GM23338 (cell line): ENCODE measurements at regions not wholly inside any gene's neighbourhood (a gene's known extent, or its start where the extent isn't known, plus 50 kb on each side); places are given as distances from the start of the nearest gene placed in this dataset.

ENCODE experiments used
- ATAC-seq: fragments of 200-7000 bp; cut with Tn5 transposase; 3 replicates; pipeline ENCODE4 v1.9.1; 2020
- DNase-seq: peaks from one replicate; pipeline ENCODE4 v3.0.0-alpha.2; 2015; ENCODE audit warnings: low spot score
- H2AFZ ChIP-seq: fragments of 200-600 bp; sonication (generic); 2 replicates; pipeline ENCODE4 v1.8.0; 2016; ENCODE audit warnings: antibody characterized with exemption, mild to moderate bottlenecking, moderate library complexity
- H3F3A ChIP-seq: fragments of 200-600 bp; sonication (generic); replicated peaks from 2 replicates; pipeline ENCODE4 v1.8.0; 2017; ENCODE audit warnings: antibody characterized with exemption, mixed run types, low read depth
- H3K27ac ChIP-seq: fragments of 200-600 bp; sonication (generic); 2 replicates; pipeline ENCODE4 v1.6.1; 2016; ENCODE audit warnings: low read depth
- H3K27me3 ChIP-seq: fragments of 200-600 bp; sonication (generic); 2 replicates; pipeline ENCODE4 v1.8.0; 2016; ENCODE audit warnings: mild to moderate bottlenecking, mixed run types, moderate library complexity; ENCODE audit not compliant: insufficient read depth
- H3K36me3 ChIP-seq: fragments of 200-600 bp; sonication (generic); 2 replicates; pipeline ENCODE4 v1.8.0; 2016; ENCODE audit warnings: mild to moderate bottlenecking; ENCODE audit not compliant: insufficient read depth
- H3K4me1 ChIP-seq: fragments of 200-600 bp; sonication (generic); 2 replicates; pipeline ENCODE4 v1.8.0; 2016; ENCODE audit warnings: mild to moderate bottlenecking, moderate library complexity; ENCODE audit not compliant: insufficient read depth
- H3K4me2 ChIP-seq: fragments of 200-600 bp; sonication (generic); 2 replicates; pipeline ENCODE4 v1.7.1; 2017; ENCODE audit warnings: mixed run types
- H3K4me3 ChIP-seq: fragments of 200-600 bp; sonication (generic); 2 replicates; pipeline ENCODE4 v1.6.1; 2016; ENCODE audit warnings: mixed run types
- H3K79me2 ChIP-seq: fragments of 200-600 bp; sonication (generic); replicated peaks from 2 replicates; pipeline ENCODE4 v1.8.0; 2017; ENCODE audit warnings: mild to moderate bottlenecking; ENCODE audit not compliant: insufficient read depth
- H3K9me2 ChIP-seq: fragments of 200-600 bp; sonication (generic); 2 replicates; pipeline ENCODE4 v1.8.0; 2017; ENCODE audit not compliant: insufficient read depth
- H4K20me1 ChIP-seq: fragments of 200-600 bp; sonication (generic); replicated peaks from 2 replicates; pipeline ENCODE4 v1.8.0; 2017; ENCODE audit warnings: mild to moderate bottlenecking; ENCODE audit not compliant: insufficient read depth
- H3K27ac Mint-ChIP-seq: 2 replicates; pipeline ENCODE4 v1.8.0; 2020; ENCODE audit warnings: inconsistent platforms, mild to moderate bottlenecking, moderate library complexity, mixed read lengths
- H3K27me3 Mint-ChIP-seq: 3 replicates; pipeline ENCODE4 v1.8.0; 2022; ENCODE audit warnings: low read depth, mild to moderate bottlenecking, moderate library complexity, mixed read lengths, inconsistent platforms; ENCODE audit not compliant: insufficient read depth, poor library complexity
- H3K36me3 Mint-ChIP-seq: 3 replicates; pipeline ENCODE4 v1.8.0; 2021; ENCODE audit warnings: low read depth, mild to moderate bottlenecking, inconsistent platforms, moderate library complexity, mixed read lengths
- H3K4me1 Mint-ChIP-seq: 3 replicates; pipeline ENCODE4 v1.8.0; 2020; ENCODE audit warnings: mild to moderate bottlenecking, inconsistent platforms, mixed read lengths
- H3K4me3 Mint-ChIP-seq: 3 replicates; pipeline ENCODE4 v1.8.0; 2021; ENCODE audit warnings: moderate library complexity, mild to moderate bottlenecking, inconsistent platforms, mixed read lengths
- H3K9me3 Mint-ChIP-seq: 3 replicates; pipeline ENCODE4 v1.8.0; 2020; ENCODE audit warnings: moderate library complexity, mild to moderate bottlenecking, inconsistent platforms, mixed read lengths
- CREB1 ChIP-seq: fragments of 250-450 bp; sonication (Bioruptor Pico); IDR thresholded peaks from 2 replicates; pipeline ENCODE4 v1.5.0; 2020; ENCODE audit warnings: low read depth, mild to moderate bottlenecking, moderate library complexity
- EZH2 ChIP-seq: fragments of 200-600 bp; sonication (generic); IDR thresholded peaks from one replicate; pipeline ENCODE4 v1.8.0; 2017; ENCODE audit warnings: antibody characterized with exemption, mild to moderate bottlenecking, low read depth; ENCODE audit not compliant: unreplicated experiment
- EZH2phosphoT487 ChIP-seq: fragments of 200-600 bp; sonication (generic); IDR thresholded peaks from one replicate; pipeline ENCODE4 v1.8.1; 2018; ENCODE audit warnings: antibody characterized with exemption; ENCODE audit not compliant: unreplicated experiment
- NANOG ChIP-seq: IDR thresholded peaks from 2 replicates; pipeline ENCODE4 v1.6.1; 2016; ENCODE audit warnings: antibody characterized with exemption, borderline replicate concordance
- ZNF114 ChIP-seq: fragments of 250-450 bp; sonication (Bioruptor Pico); IDR thresholded peaks from 2 replicates; pipeline ENCODE4 v1.5.0; 2020; ENCODE audit warnings: mild to moderate bottlenecking, moderate library complexity
- TF ChIP-seq, protein P1 (sequence below): IDR thresholded peaks from 2 replicates; pipeline ENCODE4 v1.6.1; 2016; ENCODE audit warnings: antibody characterized with exemption
- TF ChIP-seq, protein P2 (sequence below): fragments of 250-450 bp; sonication (Bioruptor Pico); IDR thresholded peaks from 2 replicates; pipeline ENCODE4 v1.5.0; 2020; ENCODE audit warnings: mild to moderate bottlenecking, moderate library complexity
- TF ChIP-seq, protein P3 (sequence below): IDR thresholded peaks from one replicate; pipeline ENCODE4 v1.6.1; 2018; ENCODE audit warnings: antibody characterized with exemption; ENCODE audit not compliant: unreplicated experiment
- TF ChIP-seq, protein P4 (sequence below), 2 experiments: fragments of 200-600 bp in 1 of 2; sonication (generic) in 1 of 2; conservative IDR thresholded peaks; 2 replicates each; pipeline versions ENCODE4 v1.5.1 to v1.6.1; 2016 to 2017; ENCODE audit warnings: antibody characterized with exemption in 2 of 2, low read depth in 2 of 2, mild to moderate bottlenecking in 2 of 2, moderate library complexity in 1 of 2

DNA sequence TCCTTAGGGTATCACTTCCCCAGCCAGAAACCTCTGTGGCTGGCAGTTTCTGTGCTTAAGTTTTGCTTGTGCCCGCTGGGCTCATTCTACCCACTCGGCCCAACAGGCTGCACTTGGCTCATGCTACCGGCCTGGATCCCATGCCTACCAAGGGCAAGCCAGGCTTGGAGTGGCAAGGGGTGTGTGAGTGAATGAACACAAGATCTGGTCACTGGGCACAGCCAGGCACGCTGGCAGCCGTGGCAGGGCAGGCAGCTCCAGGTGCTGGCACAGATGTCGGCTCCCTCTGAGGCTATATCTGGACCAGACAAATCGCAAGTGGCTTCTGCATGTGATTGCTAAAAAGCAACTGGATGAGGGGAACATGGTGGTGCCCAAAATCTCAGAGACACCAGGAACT lies 740.5 kb upstream of the B3GALT2 start:
- peaks cover 36% of the 10 kb centered on the region for H3K36me3 Mint-ChIP-seq
- no peaks in the 10 kb centered on the region; the same call in 1 of the 2 replicates for H3K9me2 ChIP-seq
- peaks cover 40% of the 10 kb centered on the region for H3K9me3 Mint-ChIP-seq
- no peak overlapping the region for H3K4me3 ChIP-seq
- H4K20me1 ChIP-seq, result no peaks in the 10 kb centered on the region
- ATAC-seq (no peak), DNase-seq (no peak)
- H3K79me2 ChIP-seq, result no peaks in the 10 kb centered on the region
- H3K4me3 Mint-ChIP-seq, result no peak overlapping the region
- no peak overlapping the region for H3K27ac ChIP-seq
- TF ChIP-seq NANOG (no peak), EZH2phosphoT487 (no peak), ZNF114 (CRISPR knock-in tag) (no peak), EZH2 (no peak), CREB1 (CRISPR knock-in tag) (no peak)
- TF ChIP-seq, protein P1, sequence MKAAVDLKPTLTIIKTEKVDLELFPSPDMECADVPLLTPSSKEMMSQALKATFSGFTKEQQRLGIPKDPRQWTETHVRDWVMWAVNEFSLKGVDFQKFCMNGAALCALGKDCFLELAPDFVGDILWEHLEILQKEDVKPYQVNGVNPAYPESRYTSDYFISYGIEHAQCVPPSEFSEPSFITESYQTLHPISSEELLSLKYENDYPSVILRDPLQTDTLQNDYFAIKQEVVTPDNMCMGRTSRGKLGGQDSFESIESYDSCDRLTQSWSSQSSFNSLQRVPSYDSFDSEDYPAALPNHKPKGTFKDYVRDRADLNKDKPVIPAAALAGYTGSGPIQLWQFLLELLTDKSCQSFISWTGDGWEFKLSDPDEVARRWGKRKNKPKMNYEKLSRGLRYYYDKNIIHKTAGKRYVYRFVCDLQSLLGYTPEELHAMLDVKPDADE, result no peak
- TF ChIP-seq, protein P2, sequence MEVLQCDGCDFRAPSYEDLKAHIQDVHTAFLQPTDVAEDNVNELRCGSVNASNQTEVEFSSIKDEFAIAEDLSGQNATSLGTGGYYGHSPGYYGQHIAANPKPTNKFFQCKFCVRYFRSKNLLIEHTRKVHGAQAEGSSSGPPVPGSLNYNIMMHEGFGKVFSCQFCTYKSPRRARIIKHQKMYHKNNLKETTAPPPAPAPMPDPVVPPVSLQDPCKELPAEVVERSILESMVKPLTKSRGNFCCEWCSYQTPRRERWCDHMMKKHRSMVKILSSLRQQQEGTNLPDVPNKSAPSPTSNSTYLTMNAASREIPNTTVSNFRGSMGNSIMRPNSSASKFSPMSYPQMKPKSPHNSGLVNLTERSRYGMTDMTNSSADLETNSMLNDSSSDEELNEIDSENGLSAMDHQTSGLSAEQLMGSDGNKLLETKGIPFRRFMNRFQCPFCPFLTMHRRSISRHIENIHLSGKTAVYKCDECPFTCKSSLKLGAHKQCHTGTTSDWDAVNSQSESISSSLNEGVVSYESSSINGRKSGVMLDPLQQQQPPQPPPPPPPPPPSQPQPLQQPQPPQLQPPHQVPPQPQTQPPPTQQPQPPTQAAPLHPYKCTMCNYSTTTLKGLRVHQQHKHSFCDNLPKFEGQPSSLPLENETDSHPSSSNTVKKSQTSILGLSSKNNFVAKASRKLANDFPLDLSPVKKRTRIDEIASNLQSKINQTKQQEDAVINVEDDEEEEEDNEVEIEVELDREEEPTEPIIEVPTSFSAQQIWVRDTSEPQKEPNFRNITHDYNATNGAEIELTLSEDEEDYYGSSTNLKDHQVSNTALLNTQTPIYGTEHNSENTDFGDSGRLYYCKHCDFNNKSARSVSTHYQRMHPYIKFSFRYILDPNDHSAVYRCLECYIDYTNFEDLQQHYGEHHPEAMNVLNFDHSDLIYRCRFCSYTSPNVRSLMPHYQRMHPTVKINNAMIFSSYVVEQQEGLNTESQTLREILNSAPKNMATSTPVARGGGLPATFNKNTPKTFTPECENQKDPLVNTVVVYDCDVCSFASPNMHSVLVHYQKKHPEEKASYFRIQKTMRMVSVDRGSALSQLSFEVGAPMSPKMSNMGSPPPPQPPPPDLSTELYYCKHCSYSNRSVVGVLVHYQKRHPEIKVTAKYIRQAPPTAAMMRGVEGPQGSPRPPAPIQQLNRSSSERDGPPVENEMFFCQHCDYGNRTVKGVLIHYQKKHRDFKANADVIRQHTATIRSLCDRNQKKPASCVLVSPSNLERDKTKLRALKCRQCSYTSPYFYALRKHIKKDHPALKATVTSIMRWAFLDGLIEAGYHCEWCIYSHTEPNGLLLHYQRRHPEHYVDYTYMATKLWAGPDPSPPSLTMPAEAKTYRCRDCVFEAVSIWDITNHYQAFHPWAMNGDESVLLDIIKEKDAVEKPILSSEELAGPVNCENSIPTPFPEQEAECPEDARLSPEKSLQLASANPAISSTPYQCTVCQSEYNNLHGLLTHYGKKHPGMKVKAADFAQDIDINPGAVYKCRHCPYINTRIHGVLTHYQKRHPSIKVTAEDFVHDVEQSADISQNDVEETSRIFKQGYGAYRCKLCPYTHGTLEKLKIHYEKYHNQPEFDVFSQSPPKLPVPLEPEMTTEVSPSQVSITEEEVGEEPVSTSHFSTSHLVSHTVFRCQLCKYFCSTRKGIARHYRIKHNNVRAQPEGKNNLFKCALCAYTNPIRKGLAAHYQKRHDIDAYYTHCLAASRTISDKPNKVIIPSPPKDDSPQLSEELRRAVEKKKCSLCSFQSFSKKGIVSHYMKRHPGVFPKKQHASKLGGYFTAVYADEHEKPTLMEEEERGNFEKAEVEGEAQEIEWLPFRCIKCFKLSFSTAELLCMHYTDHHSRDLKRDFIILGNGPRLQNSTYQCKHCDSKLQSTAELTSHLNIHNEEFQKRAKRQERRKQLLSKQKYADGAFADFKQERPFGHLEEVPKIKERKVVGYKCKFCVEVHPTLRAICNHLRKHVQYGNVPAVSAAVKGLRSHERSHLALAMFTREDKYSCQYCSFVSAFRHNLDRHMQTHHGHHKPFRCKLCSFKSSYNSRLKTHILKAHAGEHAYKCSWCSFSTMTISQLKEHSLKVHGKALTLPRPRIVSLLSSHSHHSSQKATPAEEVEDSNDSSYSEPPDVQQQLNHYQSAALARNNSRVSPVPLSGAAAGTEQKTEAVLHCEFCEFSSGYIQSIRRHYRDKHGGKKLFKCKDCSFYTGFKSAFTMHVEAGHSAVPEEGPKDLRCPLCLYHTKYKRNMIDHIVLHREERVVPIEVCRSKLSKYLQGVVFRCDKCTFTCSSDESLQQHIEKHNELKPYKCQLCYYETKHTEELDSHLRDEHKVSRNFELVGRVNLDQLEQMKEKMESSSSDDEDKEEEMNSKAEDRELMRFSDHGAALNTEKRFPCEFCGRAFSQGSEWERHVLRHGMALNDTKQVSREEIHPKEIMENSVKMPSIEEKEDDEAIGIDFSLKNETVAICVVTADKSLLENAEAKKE (CRISPR knock-in tag), result no peak
- TF ChIP-seq, protein P3, sequence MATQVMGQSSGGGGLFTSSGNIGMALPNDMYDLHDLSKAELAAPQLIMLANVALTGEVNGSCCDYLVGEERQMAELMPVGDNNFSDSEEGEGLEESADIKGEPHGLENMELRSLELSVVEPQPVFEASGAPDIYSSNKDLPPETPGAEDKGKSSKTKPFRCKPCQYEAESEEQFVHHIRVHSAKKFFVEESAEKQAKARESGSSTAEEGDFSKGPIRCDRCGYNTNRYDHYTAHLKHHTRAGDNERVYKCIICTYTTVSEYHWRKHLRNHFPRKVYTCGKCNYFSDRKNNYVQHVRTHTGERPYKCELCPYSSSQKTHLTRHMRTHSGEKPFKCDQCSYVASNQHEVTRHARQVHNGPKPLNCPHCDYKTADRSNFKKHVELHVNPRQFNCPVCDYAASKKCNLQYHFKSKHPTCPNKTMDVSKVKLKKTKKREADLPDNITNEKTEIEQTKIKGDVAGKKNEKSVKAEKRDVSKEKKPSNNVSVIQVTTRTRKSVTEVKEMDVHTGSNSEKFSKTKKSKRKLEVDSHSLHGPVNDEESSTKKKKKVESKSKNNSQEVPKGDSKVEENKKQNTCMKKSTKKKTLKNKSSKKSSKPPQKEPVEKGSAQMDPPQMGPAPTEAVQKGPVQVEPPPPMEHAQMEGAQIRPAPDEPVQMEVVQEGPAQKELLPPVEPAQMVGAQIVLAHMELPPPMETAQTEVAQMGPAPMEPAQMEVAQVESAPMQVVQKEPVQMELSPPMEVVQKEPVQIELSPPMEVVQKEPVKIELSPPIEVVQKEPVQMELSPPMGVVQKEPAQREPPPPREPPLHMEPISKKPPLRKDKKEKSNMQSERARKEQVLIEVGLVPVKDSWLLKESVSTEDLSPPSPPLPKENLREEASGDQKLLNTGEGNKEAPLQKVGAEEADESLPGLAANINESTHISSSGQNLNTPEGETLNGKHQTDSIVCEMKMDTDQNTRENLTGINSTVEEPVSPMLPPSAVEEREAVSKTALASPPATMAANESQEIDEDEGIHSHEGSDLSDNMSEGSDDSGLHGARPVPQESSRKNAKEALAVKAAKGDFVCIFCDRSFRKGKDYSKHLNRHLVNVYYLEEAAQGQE, result no peak
- TF ChIP-seq, protein P4, sequence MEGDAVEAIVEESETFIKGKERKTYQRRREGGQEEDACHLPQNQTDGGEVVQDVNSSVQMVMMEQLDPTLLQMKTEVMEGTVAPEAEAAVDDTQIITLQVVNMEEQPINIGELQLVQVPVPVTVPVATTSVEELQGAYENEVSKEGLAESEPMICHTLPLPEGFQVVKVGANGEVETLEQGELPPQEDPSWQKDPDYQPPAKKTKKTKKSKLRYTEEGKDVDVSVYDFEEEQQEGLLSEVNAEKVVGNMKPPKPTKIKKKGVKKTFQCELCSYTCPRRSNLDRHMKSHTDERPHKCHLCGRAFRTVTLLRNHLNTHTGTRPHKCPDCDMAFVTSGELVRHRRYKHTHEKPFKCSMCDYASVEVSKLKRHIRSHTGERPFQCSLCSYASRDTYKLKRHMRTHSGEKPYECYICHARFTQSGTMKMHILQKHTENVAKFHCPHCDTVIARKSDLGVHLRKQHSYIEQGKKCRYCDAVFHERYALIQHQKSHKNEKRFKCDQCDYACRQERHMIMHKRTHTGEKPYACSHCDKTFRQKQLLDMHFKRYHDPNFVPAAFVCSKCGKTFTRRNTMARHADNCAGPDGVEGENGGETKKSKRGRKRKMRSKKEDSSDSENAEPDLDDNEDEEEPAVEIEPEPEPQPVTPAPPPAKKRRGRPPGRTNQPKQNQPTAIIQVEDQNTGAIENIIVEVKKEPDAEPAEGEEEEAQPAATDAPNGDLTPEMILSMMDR (conservative IDR thresholded peaks at IDR 0.05; ENCODE audit: low read depth in 2 of 2), result no peak
- H3K4me2 ChIP-seq, result no peak overlapping the region
- H3K36me3 ChIP-seq, result peaks cover 13% of the 10 kb centered on the region; the same call in 1 of the 2 replicates
- H3K4me1 Mint-ChIP-seq, result peaks cover 16% of the 10 kb centered on the region
- H3K27ac Mint-ChIP-seq, result no peak overlapping the region
- no peaks in the 10 kb centered on the region for H3F3A ChIP-seq
- no peak overlapping the region for H2AFZ ChIP-seq
- peaks cover 19% of the 10 kb centered on the region for H3K4me1 ChIP-seq
- H3K27me3 Mint-ChIP-seq, result no peaks in the 10 kb centered on the region
- H3K27me3 ChIP-seq, result no peaks in the 10 kb centered on the region
